CD4-positive, CD25-positive, alpha-beta regulatory T cell (primary cell): ENCODE measurements at regions not wholly inside any gene's neighbourhood (a gene's known extent, or its start where the extent isn't known, plus 50 kb on each side); places are given as distances from the start of the nearest gene placed in this dataset.

Experiments used
- ATAC-seq, 2 donors: fragments of 150-1000 bp; cut with Tn5 transposase; one replicate each; pipeline ENCODE4 v1.10.0; 2021; ENCODE audit warnings: low read depth in 2 of 2, moderate number of reproducible peaks in 2 of 2, moderate library complexity in 1 of 2
- DNase-seq, 3 donors: peaks; one replicate each; pipeline versions ENCODE4 v3.0.0 to v3.0.0-alpha.2; 2012 to 2022; ENCODE audit warnings: mixed read lengths in 1 of 3
- H3K27ac ChIP-seq: one replicate; pipeline ENCODE4 v1.7.0; 2013; ENCODE audit warnings: mild to moderate bottlenecking, low read length; ENCODE audit not compliant: insufficient read depth, poor library complexity, severe bottlenecking
- H3K27me3 ChIP-seq: one replicate; pipeline ENCODE4 v1.7.0; 2013; ENCODE audit warnings: low read length; ENCODE audit not compliant: control insufficient read depth, insufficient read depth
- H3K36me3 ChIP-seq: one replicate; pipeline ENCODE4 v1.7.0; 2013; ENCODE audit warnings: mild to moderate bottlenecking, low read length, moderate library complexity; ENCODE audit not compliant: control insufficient read depth, insufficient read depth
- H3K4me1 ChIP-seq: 2 replicates; pipeline ENCODE4 v1.7.0; 2013; ENCODE audit warnings: mild to moderate bottlenecking, low read length; ENCODE audit not compliant: insufficient read depth, control insufficient read depth, poor library complexity, severe bottlenecking
- H3K4me3 ChIP-seq: one replicate; pipeline ENCODE4 v1.7.0; 2013; ENCODE audit warnings: low read depth, mild to moderate bottlenecking, low read length, moderate library complexity
- H3K9me3 ChIP-seq, 2 experiments: 1 replicate in 1 of 2; 2 replicates in 1 of 2; pipeline ENCODE4 v1.7.0; 2013; ENCODE audit warnings: low read length in 2 of 2, mild to moderate bottlenecking in 1 of 2, moderate library complexity in 1 of 2; ENCODE audit not compliant: control insufficient read depth in 2 of 2
- H3K27ac Mint-ChIP-seq, 3 donors: one replicate each; pipeline ENCODE4 v1.8.0; 2020 to 2022; ENCODE audit warnings: mild to moderate bottlenecking in 3 of 3, mixed read lengths in 3 of 3, moderate library complexity in 2 of 3
- H3K27me3 Mint-ChIP-seq: one replicate; pipeline ENCODE4 v1.8.0; 2022; ENCODE audit warnings: mild to moderate bottlenecking, mixed read lengths
- H3K36me3 Mint-ChIP-seq: one replicate; pipeline ENCODE4 v1.8.0; 2020; ENCODE audit warnings: mixed read lengths
- H3K4me1 Mint-ChIP-seq, 4 donors: one replicate each; pipeline ENCODE4 v1.8.0; 2020 to 2022; ENCODE audit warnings: mixed read lengths in 4 of 4, mild to moderate bottlenecking in 1 of 4
- H3K4me3 Mint-ChIP-seq, 4 donors: one replicate each; pipeline ENCODE4 v1.8.0; 2020 to 2022; ENCODE audit warnings: mild to moderate bottlenecking in 4 of 4, mixed read lengths in 4 of 4, moderate library complexity in 3 of 4
- H3K9me3 Mint-ChIP-seq, 7 donors: one replicate each; pipeline ENCODE4 v1.8.0; 2020 to 2022; ENCODE audit warnings: mixed read lengths in 7 of 7, mild to moderate bottlenecking in 3 of 7, moderate library complexity in 2 of 7

- Histone ChIP-seq H3K36me3 (no peaks in the 10 kb centered on the region), H3K9me3 (no peaks in the 10 kb centered on the region), H3K4me1 (no peaks in the 10 kb centered on the region), H3K4me3 (no peak overlapping the region), H3K27me3 (no peaks in the 10 kb centered on the region), H3K27ac (no peak overlapping the region)
- H3K36me3 Mint-ChIP-seq, result no peaks in the 10 kb centered on the region
- no peaks in the 10 kb centered on the region for H3K27me3 Mint-ChIP-seq
- no peak for DNase-seq
- no peaks in the 10 kb centered on the region for H3K9me3 Mint-ChIP-seq
- no peak overlapping the region for H3K4me3 Mint-ChIP-seq
- no peaks in the 10 kb centered on the region for H3K4me1 Mint-ChIP-seq
- ATAC-seq, result no peak
- no peak overlapping the region for H3K27ac Mint-ChIP-seq
Observed at GRCh38 chr6:756224-756623, 63.3 kb upstream of the EXOC2 start.

DNA sequence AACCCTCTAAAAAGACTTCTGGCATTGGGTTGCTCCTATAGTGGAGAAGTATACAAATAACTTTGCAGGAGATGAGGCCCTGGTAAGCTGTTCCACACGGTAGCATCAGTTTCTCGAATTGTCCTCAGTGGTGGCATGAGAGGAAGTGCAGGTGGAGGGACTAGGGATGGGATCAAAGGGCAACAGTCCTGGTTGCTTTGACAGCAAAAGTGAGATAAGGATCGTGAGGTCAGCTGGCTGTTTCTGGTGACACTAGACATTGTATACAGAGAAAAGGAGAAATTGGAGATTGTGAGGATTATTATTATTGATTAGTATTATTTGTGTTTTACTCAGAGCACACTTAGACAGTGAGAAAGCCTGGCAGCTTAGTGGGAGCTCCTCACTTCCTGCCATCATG lies 61.3 kb upstream of the EXOC2 start:
- Histone ChIP-seq H3K27me3 (no peaks in the 10 kb centered on the region), H3K27ac (no peak overlapping the region), H3K4me3 (no peak overlapping the region), H3K4me1 (no peaks in the 10 kb centered on the region), H3K9me3 (no peaks in the 10 kb centered on the region), H3K36me3 (no peaks in the 10 kb centered on the region)
- no peak overlapping the region for H3K27ac Mint-ChIP-seq
- peaks cover 0 to 2% (median 0%) of the 10 kb centered on the region in 7 donors for H3K9me3 Mint-ChIP-seq
- H3K36me3 Mint-ChIP-seq, result no peaks in the 10 kb centered on the region
- no peak overlapping the region for H3K4me3 Mint-ChIP-seq
- ATAC-seq, result no peak
- no peaks in the 10 kb centered on the region for H3K27me3 Mint-ChIP-seq
- H3K4me1 Mint-ChIP-seq, result no peaks in the 10 kb centered on the region
- no peak for DNase-seq

DNA sequence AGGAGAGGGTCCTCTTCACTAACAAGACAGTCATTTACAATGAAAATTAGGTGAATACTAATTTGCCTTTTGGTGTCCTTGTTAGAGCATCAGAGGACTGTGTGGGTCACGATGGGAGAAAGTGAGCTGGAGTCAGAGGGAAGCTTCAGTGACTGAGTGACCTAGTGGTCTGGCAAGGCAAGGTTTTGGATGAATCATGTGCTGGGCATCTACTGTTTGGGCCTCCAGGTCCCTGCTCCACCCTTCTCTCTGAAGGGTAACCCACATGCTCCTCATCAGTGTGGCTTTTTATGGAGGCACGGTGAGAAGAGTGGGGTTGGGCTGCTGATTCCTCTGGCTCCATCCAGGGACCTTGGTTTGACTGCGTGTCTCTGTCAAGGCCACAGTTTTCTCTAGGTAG lies 60.5 kb upstream of the EXOC2 start:
- no peaks in the 10 kb centered on the region for H3K36me3 ChIP-seq
- Mint-ChIP-seq H3K4me1 (no peaks in the 10 kb centered on the region), H3K4me3 (no peak overlapping the region), H3K9me3 (peaks cover 0 to 2% (median 0%) of the 10 kb centered on the region in 7 donors), H3K27ac (no peak overlapping the region), H3K36me3 (no peaks in the 10 kb centered on the region), H3K27me3 (peaks cover 5% of the 10 kb centered on the region)
- no peak overlapping the region for H3K27ac ChIP-seq
- H3K4me3 ChIP-seq, result no peak overlapping the region
- H3K27me3 ChIP-seq, result no peaks in the 10 kb centered on the region
- DNase-seq (no peak), ATAC-seq (no peak)
- no peaks in the 10 kb centered on the region for H3K4me1 ChIP-seq
- no peaks in the 10 kb centered on the region for H3K9me3 ChIP-seq

GRCh38 chr6:752438-752837 lies 59.5 kb upstream of the EXOC2 start:
- no peaks in the 10 kb centered on the region for H3K4me1 Mint-ChIP-seq
- H3K9me3 ChIP-seq, result no peaks in the 10 kb centered on the region
- no peak overlapping the region for H3K4me3 ChIP-seq
- no peak for DNase-seq
- H3K27ac ChIP-seq, result no peak overlapping the region
- H3K27me3 ChIP-seq, result no peaks in the 10 kb centered on the region
- no peak overlapping the region for H3K27ac Mint-ChIP-seq
- peaks cover 5% of the 10 kb centered on the region for H3K27me3 Mint-ChIP-seq
- no peak overlapping the region for H3K4me3 Mint-ChIP-seq
- no peaks in the 10 kb centered on the region for H3K36me3 ChIP-seq
- H3K36me3 Mint-ChIP-seq, result no peaks in the 10 kb centered on the region
- no peaks in the 10 kb centered on the region for H3K4me1 ChIP-seq
- peaks cover 0 to 2% (median 0%) of the 10 kb centered on the region in 7 donors for H3K9me3 Mint-ChIP-seq
- no peak for ATAC-seq

GRCh38 chr6:751765-752164 lies 58.8 kb upstream of the EXOC2 start:
- ATAC-seq, result no peak
- Histone ChIP-seq H3K4me1 (no peaks in the 10 kb centered on the region), H3K36me3 (no peaks in the 10 kb centered on the region), H3K4me3 (no peak overlapping the region), H3K9me3 (no peaks in the 10 kb centered on the region), H3K27me3 (no peaks in the 10 kb centered on the region), H3K27ac (no peak overlapping the region)
- no peak for DNase-seq
- Mint-ChIP-seq H3K27me3 (peaks cover 6% of the 10 kb centered on the region), H3K36me3 (no peaks in the 10 kb centered on the region), H3K27ac (no peak overlapping the region), H3K4me3 (no peak overlapping the region), H3K9me3 (peaks cover 0 to 2% (median 0%) of the 10 kb centered on the region in 7 donors), H3K4me1 (no peaks in the 10 kb centered on the region)

DNA sequence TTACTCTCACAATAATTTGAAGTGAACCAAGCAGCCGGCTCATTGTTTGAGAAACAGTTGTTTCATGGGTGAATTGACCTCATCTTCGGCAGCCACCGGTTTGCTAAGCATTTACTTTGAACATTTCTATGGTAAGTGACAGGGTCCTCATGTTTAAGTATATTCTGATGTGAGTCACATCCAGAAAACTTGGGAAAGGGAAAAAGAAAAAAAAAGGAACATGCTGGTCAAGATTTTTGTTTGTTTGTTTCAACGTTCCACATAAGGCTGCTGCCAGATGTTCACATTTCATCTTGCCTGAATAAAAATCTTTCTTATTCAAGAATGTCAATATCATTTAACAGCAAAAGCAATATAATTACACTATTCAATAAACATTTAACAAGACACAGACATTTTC lies 55.0 kb upstream of the EXOC2 start:
- H3K27me3 ChIP-seq, result peaks cover 1% of the 10 kb centered on the region
- H3K4me1 Mint-ChIP-seq, result no peaks in the 10 kb centered on the region
- H3K27ac ChIP-seq, result no peak overlapping the region
- no peak for DNase-seq
- no peaks in the 10 kb centered on the region for H3K36me3 Mint-ChIP-seq
- no peak overlapping the region for H3K27ac Mint-ChIP-seq
- no peaks in the 10 kb centered on the region for H3K9me3 ChIP-seq
- ATAC-seq, result no peak
- peaks cover 20% of the 10 kb centered on the region for H3K27me3 Mint-ChIP-seq
- H3K4me1 ChIP-seq, result no peaks in the 10 kb centered on the region
- H3K4me3 ChIP-seq, result no peak overlapping the region
- peaks cover 0 to 2% (median 0%) of the 10 kb centered on the region in 7 donors for H3K9me3 Mint-ChIP-seq
- no peaks in the 10 kb centered on the region for H3K36me3 ChIP-seq
- no peak overlapping the region for H3K4me3 Mint-ChIP-seq

DNA sequence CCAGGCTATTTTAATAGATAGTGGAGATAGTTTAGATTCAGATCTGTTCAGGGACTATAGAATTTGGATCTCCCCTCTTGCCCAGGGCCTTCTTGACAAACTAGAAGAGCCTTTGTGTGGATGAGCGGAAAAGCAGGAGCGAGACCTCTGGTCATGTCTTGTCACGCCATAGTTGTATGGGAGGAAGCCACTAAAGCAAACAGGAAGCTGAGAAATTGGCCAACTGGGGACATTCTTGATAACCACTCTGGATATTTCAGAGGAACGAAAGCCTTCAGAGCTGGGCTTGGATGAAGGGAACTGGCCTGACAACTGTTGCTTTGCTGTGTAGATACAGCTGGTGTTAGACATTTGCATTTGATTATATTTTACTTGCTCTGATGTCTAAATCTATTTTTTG lies 54.1 kb upstream of the EXOC2 start:
- H3K9me3 ChIP-seq, result no peaks in the 10 kb centered on the region
- Mint-ChIP-seq H3K27me3 (peaks cover 20% of the 10 kb centered on the region), H3K9me3 (peaks cover 0 to 2% (median 0%) of the 10 kb centered on the region in 7 donors), H3K27ac (peak overlapping the region in 1 of 3 donors; percentile 30), H3K36me3 (no peaks in the 10 kb centered on the region), H3K4me1 (no peaks in the 10 kb centered on the region), H3K4me3 (no peak overlapping the region)
- DNase-seq (no peak), ATAC-seq (no peak)
- no peak overlapping the region for H3K4me3 ChIP-seq
- H3K27ac ChIP-seq, result no peak overlapping the region
- no peaks in the 10 kb centered on the region for H3K36me3 ChIP-seq
- H3K27me3 ChIP-seq, result peaks cover 1% of the 10 kb centered on the region
- H3K4me1 ChIP-seq, result no peaks in the 10 kb centered on the region

DNA sequence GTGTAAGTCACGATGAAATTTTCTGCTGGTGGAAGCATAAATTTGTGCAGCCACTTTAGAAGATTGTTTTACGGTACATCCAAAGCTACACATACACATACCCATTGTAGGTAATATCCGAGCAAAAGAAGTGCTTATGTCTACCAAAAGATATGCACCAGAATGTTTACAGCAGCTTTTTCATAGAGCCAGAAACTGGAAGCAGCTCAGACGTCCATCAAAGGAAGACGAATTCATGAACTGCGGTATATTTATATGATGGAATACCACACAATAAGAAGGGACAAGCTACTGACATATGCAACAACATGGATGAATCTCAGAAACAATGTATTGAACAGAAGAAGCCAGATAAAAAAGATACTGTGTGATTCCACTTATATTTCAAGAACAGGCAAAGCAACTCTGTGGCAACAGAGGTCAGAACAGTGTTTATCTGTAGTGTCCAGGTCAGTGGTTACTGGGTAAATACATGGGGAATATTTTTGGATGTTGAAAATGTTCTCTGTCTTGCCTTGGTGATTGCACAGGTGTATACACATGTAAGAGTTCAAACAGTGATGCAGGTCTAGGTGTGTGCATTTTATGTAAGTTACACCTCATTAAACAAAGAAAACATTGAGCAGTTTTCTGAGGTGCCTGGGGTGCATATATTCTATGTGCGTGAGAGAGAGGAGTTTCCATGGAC lies 51.9 kb upstream of the EXOC2 start:
- H3K4me1 ChIP-seq, result no peaks in the 10 kb centered on the region
- H3K9me3 Mint-ChIP-seq, result peaks cover 0 to 2% (median 0%) of the 10 kb centered on the region in 7 donors
- no peaks in the 10 kb centered on the region for H3K36me3 Mint-ChIP-seq
- no peak overlapping the region for H3K4me3 ChIP-seq
- DNase-seq (no peak), ATAC-seq (no peak)
- H3K36me3 ChIP-seq, result no peaks in the 10 kb centered on the region
- H3K27me3 Mint-ChIP-seq, result peaks cover 24% of the 10 kb centered on the region
- H3K9me3 ChIP-seq, result no peaks in the 10 kb centered on the region
- H3K4me1 Mint-ChIP-seq, result peaks cover 0 to 6% (median 0%) of the 10 kb centered on the region in 4 donors
- H3K4me3 Mint-ChIP-seq, result no peak overlapping the region
- no peak overlapping the region for H3K27ac Mint-ChIP-seq
- peaks cover 1% of the 10 kb centered on the region for H3K27me3 ChIP-seq
- H3K27ac ChIP-seq, result no peak overlapping the region
